ENCODE measurements at regions not wholly inside any gene's neighbourhood (a gene's known extent, or its start where the extent isn't known, plus 50 kb on each side); places are given as distances from the start of the nearest gene placed in this dataset.

DNA sequence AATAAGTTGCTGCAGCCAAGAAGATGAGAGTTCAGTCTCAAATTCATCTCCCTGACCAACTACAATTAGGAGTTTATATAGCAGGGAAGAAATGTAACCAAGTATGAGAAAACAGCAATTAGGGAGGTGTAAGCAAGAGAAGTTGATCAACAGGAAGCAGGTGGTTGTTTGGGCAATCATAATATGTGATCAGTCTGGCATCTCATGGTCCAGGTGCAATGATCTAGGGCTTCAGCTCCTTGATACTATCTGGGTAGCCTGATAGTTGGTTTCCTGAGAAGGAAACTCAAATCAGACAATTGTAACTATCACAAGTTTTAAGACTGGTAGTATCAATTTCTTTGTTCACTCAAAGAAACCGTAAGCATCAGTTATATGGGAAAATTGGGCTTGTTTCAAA lies 1574.3 kb upstream of the PABPC4L start:
- peaks cover 4% of the 10 kb centered on the region; the same call in 1 of the 2 replicates for H3K9me3 ChIP-seq (ENCODE audit: control insufficient read depth, insufficient read depth, low read depth, low read length)
- ChIA-PET POLR2A (no interaction called here), CTCF (no interaction called here)
- in situ Hi-C loops (cut with HindIII; ENCODE audit: low pct_unique_long_range_greater_than_20kb, low sequenced_read_pairs) = no loop called here
- no peak overlapping the region for H3K4me3 ChIP-seq (ENCODE audit: low read depth in 2 of 2, low read length in 2 of 2)
- H3K4me1 ChIP-seq (ENCODE audit: control insufficient read depth, insufficient read depth, low read length) = no peaks in the 10 kb centered on the region
- no peak overlapping the region for H3K27ac ChIP-seq (ENCODE audit: low read length)
- ATAC-seq = no peak
- no peaks in the 10 kb centered on the region for H3K36me3 ChIP-seq (ENCODE audit: control insufficient read depth, insufficient read depth, low read length)
- no peaks in the 10 kb centered on the region for H3K27me3 ChIP-seq (ENCODE audit: control insufficient read depth, insufficient read depth, low read length)
- TF ChIP-seq, protein P1, sequence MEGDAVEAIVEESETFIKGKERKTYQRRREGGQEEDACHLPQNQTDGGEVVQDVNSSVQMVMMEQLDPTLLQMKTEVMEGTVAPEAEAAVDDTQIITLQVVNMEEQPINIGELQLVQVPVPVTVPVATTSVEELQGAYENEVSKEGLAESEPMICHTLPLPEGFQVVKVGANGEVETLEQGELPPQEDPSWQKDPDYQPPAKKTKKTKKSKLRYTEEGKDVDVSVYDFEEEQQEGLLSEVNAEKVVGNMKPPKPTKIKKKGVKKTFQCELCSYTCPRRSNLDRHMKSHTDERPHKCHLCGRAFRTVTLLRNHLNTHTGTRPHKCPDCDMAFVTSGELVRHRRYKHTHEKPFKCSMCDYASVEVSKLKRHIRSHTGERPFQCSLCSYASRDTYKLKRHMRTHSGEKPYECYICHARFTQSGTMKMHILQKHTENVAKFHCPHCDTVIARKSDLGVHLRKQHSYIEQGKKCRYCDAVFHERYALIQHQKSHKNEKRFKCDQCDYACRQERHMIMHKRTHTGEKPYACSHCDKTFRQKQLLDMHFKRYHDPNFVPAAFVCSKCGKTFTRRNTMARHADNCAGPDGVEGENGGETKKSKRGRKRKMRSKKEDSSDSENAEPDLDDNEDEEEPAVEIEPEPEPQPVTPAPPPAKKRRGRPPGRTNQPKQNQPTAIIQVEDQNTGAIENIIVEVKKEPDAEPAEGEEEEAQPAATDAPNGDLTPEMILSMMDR (IDR thresholded peaks at IDR 0.05) = no peak
- no peak for TF ChIP-seq SIN3A (IDR thresholded peaks at IDR 0.05; ENCODE audit: borderline replicate concordance, insufficient read depth, low read depth, low read length)
- no peak for TF ChIP-seq POLR2AphosphoS5 (IDR thresholded peaks at IDR 0.05; ENCODE audit: low read depth, low read length)
- TF ChIP-seq TCF7L2 (IDR thresholded peaks at IDR 0.05; ENCODE audit: low read depth, low read length) = no peak
- TF ChIP-seq, protein P2, sequence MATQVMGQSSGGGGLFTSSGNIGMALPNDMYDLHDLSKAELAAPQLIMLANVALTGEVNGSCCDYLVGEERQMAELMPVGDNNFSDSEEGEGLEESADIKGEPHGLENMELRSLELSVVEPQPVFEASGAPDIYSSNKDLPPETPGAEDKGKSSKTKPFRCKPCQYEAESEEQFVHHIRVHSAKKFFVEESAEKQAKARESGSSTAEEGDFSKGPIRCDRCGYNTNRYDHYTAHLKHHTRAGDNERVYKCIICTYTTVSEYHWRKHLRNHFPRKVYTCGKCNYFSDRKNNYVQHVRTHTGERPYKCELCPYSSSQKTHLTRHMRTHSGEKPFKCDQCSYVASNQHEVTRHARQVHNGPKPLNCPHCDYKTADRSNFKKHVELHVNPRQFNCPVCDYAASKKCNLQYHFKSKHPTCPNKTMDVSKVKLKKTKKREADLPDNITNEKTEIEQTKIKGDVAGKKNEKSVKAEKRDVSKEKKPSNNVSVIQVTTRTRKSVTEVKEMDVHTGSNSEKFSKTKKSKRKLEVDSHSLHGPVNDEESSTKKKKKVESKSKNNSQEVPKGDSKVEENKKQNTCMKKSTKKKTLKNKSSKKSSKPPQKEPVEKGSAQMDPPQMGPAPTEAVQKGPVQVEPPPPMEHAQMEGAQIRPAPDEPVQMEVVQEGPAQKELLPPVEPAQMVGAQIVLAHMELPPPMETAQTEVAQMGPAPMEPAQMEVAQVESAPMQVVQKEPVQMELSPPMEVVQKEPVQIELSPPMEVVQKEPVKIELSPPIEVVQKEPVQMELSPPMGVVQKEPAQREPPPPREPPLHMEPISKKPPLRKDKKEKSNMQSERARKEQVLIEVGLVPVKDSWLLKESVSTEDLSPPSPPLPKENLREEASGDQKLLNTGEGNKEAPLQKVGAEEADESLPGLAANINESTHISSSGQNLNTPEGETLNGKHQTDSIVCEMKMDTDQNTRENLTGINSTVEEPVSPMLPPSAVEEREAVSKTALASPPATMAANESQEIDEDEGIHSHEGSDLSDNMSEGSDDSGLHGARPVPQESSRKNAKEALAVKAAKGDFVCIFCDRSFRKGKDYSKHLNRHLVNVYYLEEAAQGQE (IDR thresholded peaks at IDR 0.05; ENCODE audit: insufficient read depth in 1 of 2, low read depth in 2 of 2, low read length in 1 of 2) = no peak
- no peak for DNase-seq (ENCODE audit: low read depth, low spot score)
- intact Hi-C loops (cut with micrococcal nuclease; ENCODE audit: unreplicated experiment) = no loop called here
- no TSS peak for BruUV-seq (replicated peaks)

DNA sequence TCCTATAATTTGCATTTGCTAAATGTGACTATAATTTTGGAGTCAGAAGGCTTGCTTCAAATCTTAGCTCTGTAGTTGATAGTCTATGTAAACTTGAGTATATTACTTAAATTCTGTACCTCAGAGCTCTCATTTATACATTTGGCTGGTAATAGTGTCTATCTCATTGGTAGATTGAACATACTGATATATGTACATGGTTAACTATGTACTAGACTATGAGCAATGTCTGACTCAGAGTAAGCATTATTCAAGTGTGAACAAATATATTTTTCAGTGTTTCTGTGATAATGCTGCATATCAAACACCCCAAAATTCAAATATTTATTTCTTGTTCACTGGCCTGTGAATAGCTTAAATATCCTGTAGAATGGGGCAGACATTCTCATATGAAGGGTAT lies 1568.9 kb upstream of the PABPC4L start:
- BruUV-seq (replicated peaks) = no TSS peak
- H3K27ac ChIP-seq (ENCODE audit: low read length) = no peak overlapping the region
- POLR2A ChIA-PET = no interaction called here
- H3K27me3 ChIP-seq (ENCODE audit: control insufficient read depth, insufficient read depth, low read length) = no peaks in the 10 kb centered on the region
- CTCF ChIA-PET = no interaction called here
- no peaks in the 10 kb centered on the region for H3K4me1 ChIP-seq (ENCODE audit: control insufficient read depth, insufficient read depth, low read length)
- H3K9me3 ChIP-seq (ENCODE audit: control insufficient read depth, insufficient read depth, low read depth, low read length) = no peaks in the 10 kb centered on the region
- TF ChIP-seq SIN3A (IDR thresholded peaks at IDR 0.05; ENCODE audit: borderline replicate concordance, insufficient read depth, low read depth, low read length) (no peak), TCF7L2 (IDR thresholded peaks at IDR 0.05; ENCODE audit: low read depth, low read length) (no peak), POLR2AphosphoS5 (IDR thresholded peaks at IDR 0.05; ENCODE audit: low read depth, low read length) (no peak)
- TF ChIP-seq, protein P2 (IDR thresholded peaks at IDR 0.05; ENCODE audit: insufficient read depth in 1 of 2, low read depth in 2 of 2, low read length in 1 of 2) = no peak
- TF ChIP-seq, protein P1 (IDR thresholded peaks at IDR 0.05) = no peak
- intact Hi-C loops (cut with micrococcal nuclease; ENCODE audit: unreplicated experiment) (no loop called here), in situ Hi-C loops (cut with HindIII; ENCODE audit: low pct_unique_long_range_greater_than_20kb, low sequenced_read_pairs) (no loop called here)
- ATAC-seq (no peak), DNase-seq (ENCODE audit: low read depth, low spot score) (no peak)
- no peaks in the 10 kb centered on the region for H3K36me3 ChIP-seq (ENCODE audit: control insufficient read depth, insufficient read depth, low read length)
- H3K4me3 ChIP-seq (ENCODE audit: low read depth in 2 of 2, low read length in 2 of 2) = no peak overlapping the region

Measured in Panc1 (cell line).